Mesothelial cell of epicardium (in vitro differentiated cells): ENCODE measurements at regions not wholly inside any gene's neighbourhood (a gene's known extent, or its start where the extent isn't known, plus 50 kb on each side); places are given as distances from the start of the nearest gene placed in this dataset.

Source experiments
- DNase-seq, 2 experiments: peaks; one replicate each; pipeline ENCODE4 v3.0.0; 2021; ENCODE audit warnings: low spot score in 2 of 2; ENCODE audit not compliant: unreplicated experiment in 2 of 2
- H3K27ac Mint-ChIP-seq: 2 replicates; pipeline ENCODE4 v1.8.0; 2021; ENCODE audit warnings: mixed read lengths
- H3K27me3 Mint-ChIP-seq: 2 replicates; pipeline ENCODE4 v1.8.0; 2021; ENCODE audit warnings: low read depth, mixed read lengths
- H3K36me3 Mint-ChIP-seq: 2 replicates; pipeline ENCODE4 v1.8.0; 2021; ENCODE audit warnings: mixed read lengths
- H3K4me1 Mint-ChIP-seq: 2 replicates; pipeline ENCODE4 v1.8.0; 2021; ENCODE audit warnings: mixed read lengths
- H3K4me3 Mint-ChIP-seq: 2 replicates; pipeline ENCODE4 v1.8.0; 2021; ENCODE audit warnings: mild to moderate bottlenecking, moderate library complexity, mixed read lengths
- H3K9me3 Mint-ChIP-seq: 2 replicates; pipeline ENCODE4 v1.8.0; 2021; ENCODE audit warnings: mixed read lengths
- TF ChIP-seq, protein P1 (sequence below): fragments of 200-600 bp; sonication (generic); IDR thresholded peaks from one replicate; pipeline ENCODE4 v1.5.0; 2021; ENCODE audit warnings: antibody characterized with exemption; ENCODE audit not compliant: unreplicated experiment

DNA sequence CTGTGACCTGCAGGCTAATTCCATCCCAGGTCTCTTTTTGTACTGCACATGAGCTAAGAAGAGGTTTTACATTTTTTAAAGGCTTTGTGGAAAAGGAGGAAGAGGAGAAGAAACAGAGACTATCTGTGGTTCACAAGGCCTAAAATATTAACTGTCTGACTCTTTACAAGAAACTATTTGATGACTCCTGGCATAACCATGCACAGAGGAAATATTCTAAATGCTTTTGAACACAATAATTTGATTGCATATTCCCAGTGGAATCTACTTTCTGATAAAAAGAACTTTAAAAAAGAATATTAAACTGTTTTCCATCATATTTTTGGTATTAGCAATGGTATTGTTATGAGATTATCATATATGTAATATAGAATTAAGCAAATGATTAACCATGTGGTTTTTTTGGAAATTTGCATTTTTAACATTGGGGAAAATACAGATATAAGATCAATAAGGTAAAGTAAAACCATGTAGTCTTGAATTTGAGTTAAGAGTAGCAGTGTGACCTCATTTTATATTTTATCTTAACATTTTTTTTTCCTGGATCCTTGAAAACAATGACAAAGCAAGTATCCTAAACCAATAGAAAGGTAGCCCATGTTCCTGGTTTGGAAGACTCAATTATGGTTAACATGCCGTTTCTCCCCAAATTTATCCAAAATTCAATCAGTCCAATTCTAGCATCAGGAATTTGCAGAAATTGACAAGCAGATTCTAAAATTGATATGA, 251.0 kb downstream of the UQCRFS1 start:
- Mint-ChIP-seq H3K27me3 (peaks cover 5% of the 10 kb centered on the region), H3K27ac (no peak overlapping the region), H3K4me1 (no peaks in the 10 kb centered on the region), H3K36me3 (no peaks in the 10 kb centered on the region), H3K4me3 (no peak overlapping the region), H3K9me3 (peaks cover 8% of the 10 kb centered on the region)
- DNase-seq, result no peak
- TF ChIP-seq, protein P1, sequence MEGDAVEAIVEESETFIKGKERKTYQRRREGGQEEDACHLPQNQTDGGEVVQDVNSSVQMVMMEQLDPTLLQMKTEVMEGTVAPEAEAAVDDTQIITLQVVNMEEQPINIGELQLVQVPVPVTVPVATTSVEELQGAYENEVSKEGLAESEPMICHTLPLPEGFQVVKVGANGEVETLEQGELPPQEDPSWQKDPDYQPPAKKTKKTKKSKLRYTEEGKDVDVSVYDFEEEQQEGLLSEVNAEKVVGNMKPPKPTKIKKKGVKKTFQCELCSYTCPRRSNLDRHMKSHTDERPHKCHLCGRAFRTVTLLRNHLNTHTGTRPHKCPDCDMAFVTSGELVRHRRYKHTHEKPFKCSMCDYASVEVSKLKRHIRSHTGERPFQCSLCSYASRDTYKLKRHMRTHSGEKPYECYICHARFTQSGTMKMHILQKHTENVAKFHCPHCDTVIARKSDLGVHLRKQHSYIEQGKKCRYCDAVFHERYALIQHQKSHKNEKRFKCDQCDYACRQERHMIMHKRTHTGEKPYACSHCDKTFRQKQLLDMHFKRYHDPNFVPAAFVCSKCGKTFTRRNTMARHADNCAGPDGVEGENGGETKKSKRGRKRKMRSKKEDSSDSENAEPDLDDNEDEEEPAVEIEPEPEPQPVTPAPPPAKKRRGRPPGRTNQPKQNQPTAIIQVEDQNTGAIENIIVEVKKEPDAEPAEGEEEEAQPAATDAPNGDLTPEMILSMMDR, result no peak

DNA sequence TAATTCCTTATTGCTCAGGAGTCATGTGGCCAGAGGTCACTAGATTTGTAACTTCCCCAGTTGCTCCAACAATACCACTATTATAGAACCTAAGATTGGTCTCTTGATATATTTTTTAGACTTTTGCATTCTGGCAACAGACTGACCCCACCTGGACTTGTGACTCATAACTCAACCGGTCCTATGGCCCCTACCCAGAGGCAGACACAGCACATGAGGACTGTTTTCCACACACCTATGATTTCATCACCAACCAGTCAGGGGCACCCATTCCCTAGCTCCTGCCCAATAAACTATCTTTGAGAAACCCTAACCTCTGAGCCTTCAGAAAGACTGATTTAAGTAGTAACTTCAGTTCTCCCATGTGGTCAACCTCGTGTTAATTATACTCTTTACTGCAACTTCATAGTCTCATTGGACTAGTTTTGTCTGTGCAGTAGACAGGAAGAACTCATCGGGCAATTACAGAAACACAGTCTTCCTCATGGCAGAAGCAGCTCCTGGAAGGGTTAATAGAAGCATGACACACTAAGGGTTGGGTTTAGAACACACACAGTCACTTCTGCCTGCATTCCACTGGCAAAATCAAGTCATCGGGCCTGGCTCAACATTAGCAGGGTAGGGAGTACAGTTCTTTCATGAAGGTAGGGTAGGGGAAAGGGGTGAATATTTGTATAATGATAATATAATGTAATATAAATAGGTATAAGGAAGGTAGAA, 251.8 kb downstream of the UQCRFS1 start:
- TF ChIP-seq, protein P1, result no peak
- no peak overlapping the region for H3K4me3 Mint-ChIP-seq
- no peak overlapping the region for H3K27ac Mint-ChIP-seq

DNA sequence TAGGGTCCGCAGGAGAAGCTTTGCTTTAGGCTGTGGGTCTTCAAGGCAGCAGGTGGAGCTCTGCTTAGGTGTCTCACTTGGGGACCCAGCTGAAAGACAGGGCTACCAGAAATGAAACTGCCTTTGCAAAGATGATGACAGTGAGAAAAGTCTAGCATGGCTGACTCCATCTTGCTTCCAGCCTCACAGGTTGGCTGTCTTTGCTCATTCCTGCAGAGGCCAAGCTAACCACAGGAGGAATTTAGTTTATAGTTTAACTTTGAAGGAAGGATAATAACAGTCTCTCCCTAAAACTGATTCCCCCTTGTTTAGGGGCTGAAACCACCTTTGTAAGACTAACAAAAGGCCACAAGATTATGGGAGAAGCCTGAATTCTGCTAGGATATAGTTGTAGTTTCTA, 252.4 kb downstream of the UQCRFS1 start:
- Mint-ChIP-seq H3K27ac (no peak overlapping the region), H3K9me3 (peaks cover 8% of the 10 kb centered on the region), H3K4me3 (no peak overlapping the region)

More for the DNA sequence above, 251.8 kb downstream of the UQCRFS1 start:
- peaks cover 2% of the 10 kb centered on the region for H3K27me3 Mint-ChIP-seq
- H3K4me1 Mint-ChIP-seq, result no peaks in the 10 kb centered on the region
- peaks cover 8% of the 10 kb centered on the region for H3K9me3 Mint-ChIP-seq
- DNase-seq, result no peak
- H3K36me3 Mint-ChIP-seq, result no peaks in the 10 kb centered on the region

DNA sequence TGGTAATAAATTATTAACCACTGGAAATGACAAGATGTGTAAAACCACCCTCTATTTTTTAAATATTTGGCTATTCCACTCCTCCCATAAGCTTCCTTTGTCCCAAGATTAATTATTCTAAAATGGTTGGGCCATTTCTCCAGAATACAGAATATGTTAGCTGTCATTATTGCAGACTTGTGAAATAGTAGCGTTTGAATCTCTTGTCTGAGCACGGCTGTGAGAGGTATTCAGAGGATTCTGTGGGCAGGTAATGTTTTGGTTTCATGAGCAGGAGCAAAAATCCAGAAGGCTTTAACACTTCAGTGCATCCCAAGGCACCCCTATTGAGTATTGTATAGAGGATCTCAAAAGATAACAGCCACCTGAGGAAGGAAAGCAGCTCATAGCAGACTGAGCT, 256.0 kb downstream of the UQCRFS1 start:
- no peaks in the 10 kb centered on the region for H3K36me3 Mint-ChIP-seq

More for the DNA sequence above, 252.4 kb downstream of the UQCRFS1 start:
- DNase-seq, result no peak
- H3K36me3 Mint-ChIP-seq, result no peaks in the 10 kb centered on the region
- H3K4me1 Mint-ChIP-seq, result no peaks in the 10 kb centered on the region
- TF ChIP-seq, protein P1, result no peak
- peaks cover 2% of the 10 kb centered on the region for H3K27me3 Mint-ChIP-seq

DNA sequence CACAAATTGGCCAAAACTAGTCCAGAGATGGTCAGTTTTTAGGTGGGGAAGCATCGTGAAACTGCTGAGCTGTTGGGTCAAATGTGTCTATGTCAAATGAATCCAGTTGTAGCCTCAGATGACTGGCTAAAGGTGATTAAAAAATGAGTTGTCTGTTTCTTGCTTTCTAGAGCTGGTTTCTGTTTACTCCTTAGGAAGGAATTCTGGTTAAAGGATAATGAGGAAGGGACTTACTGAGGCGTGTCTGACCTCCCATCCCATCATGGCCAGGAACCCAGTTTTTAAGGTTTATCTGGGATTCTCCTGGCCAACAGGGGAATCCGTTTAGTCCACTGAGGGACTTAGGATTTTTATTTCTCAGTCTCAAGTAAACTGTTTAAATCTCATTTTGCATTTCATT, 256.5 kb downstream of the UQCRFS1 start:
- TF ChIP-seq, protein P1, result no peak
- DNase-seq, result no peak
- Mint-ChIP-seq H3K9me3 (peaks cover 8% of the 10 kb centered on the region), H3K4me1 (no peaks in the 10 kb centered on the region), H3K27me3 (no peaks in the 10 kb centered on the region), H3K4me3 (no peak overlapping the region), H3K36me3 (no peaks in the 10 kb centered on the region), H3K27ac (no peak overlapping the region)

More for the DNA sequence above, 256.0 kb downstream of the UQCRFS1 start:
- H3K27me3 Mint-ChIP-seq, result no peaks in the 10 kb centered on the region
- TF ChIP-seq, protein P1, result no peak
- no peak overlapping the region for H3K27ac Mint-ChIP-seq
- H3K4me3 Mint-ChIP-seq, result no peak overlapping the region
- H3K4me1 Mint-ChIP-seq, result no peaks in the 10 kb centered on the region
- DNase-seq, result no peak
- peaks cover 8% of the 10 kb centered on the region for H3K9me3 Mint-ChIP-seq
